DMS114 treated with DMSO at 0.1 percent for 48 hours (cell line): ENCODE measurements at regions not wholly inside any gene's neighbourhood (a gene's known extent, or its start where the extent isn't known, plus 50 kb on each side); places are given as distances from the start of the nearest gene placed in this dataset.

Experiments used
- DNase-seq: peaks from one replicate; lab custom pipeline; 2025; ENCODE audit not compliant: unreplicated experiment; lab: John Stamatoyannopoulos, UW

- DNase-seq, result no peak
Observed at GRCh38 chr4:145347684-145348083, 134.0 kb upstream of the SMAD1 start.

GRCh38 chr4:145346081-145346480, 135.6 kb upstream of the SMAD1 start:
- DNase-seq, result no peak

- DNase-seq, result no peak
Observed at GRCh38 chr4:145345401-145345800, 136.3 kb upstream of the SMAD1 start.

GRCh38 chr4:145341381-145341780, 140.3 kb upstream of the SMAD1 start:
- DNase-seq, result no peak

GRCh38 chr4:145340071-145340675, 141.5 kb upstream of the SMAD1 start:
- DNase-seq, result no peak

- DNase-seq, result no peak
Observed at GRCh38 chr4:145339075-145339725, 142.5 kb upstream of the SMAD1 start.

- DNase-seq, result no peak
Observed at GRCh38 chr4:145338568-145338967, 143.1 kb upstream of the SMAD1 start.

- no peak for DNase-seq
Observed at GRCh38 chr4:145337391-145337790, 144.3 kb upstream of the SMAD1 start.

- no peak for DNase-seq
Observed at GRCh38 chr4:145333786-145334185, 147.9 kb upstream of the SMAD1 start.

GRCh38 chr4:145326491-145326890, 146.1 kb upstream of the OTUD4 start:
- DNase-seq, result no peak

- no peak for DNase-seq
Observed at GRCh38 chr4:145324161-145324560, 143.8 kb upstream of the OTUD4 start.

GRCh38 chr4:145320294-145320693, 139.9 kb upstream of the OTUD4 start:
- no peak for DNase-seq

GRCh38 chr4:145319751-145320150, 139.4 kb upstream of the OTUD4 start:
- no peak for DNase-seq

- DNase-seq, result no peak
Observed at GRCh38 chr4:145316897-145317574, 136.6 kb upstream of the OTUD4 start.

GRCh38 chr4:145315811-145316225, 135.4 kb upstream of the OTUD4 start:
- DNase-seq, result no peak

- no peak for DNase-seq
Observed at GRCh38 chr4:145308598-145308997, 128.2 kb upstream of the OTUD4 start.

GRCh38 chr4:145307763-145308430, 127.5 kb upstream of the OTUD4 start:
- no peak for DNase-seq

- no peak for DNase-seq
Observed at GRCh38 chr4:145307120-145307519, 126.7 kb upstream of the OTUD4 start.

- DNase-seq, result no peak
Observed at GRCh38 chr4:145302725-145303124, 122.3 kb upstream of the OTUD4 start.

- DNase-seq, result no peak
Observed at GRCh38 chr4:145301386-145302080, 121.1 kb upstream of the OTUD4 start.

- no peak for DNase-seq
Observed at GRCh38 chr4:145299380-145300076, 119.1 kb upstream of the OTUD4 start.
